Lower lobe of right lung (tissue), 2 donors: ENCODE measurements at regions not wholly inside any gene's neighbourhood (a gene's known extent, or its start where the extent isn't known, plus 50 kb on each side); places are given as distances from the start of the nearest gene placed in this dataset.

Experiments
- ATAC-seq, 2 donors: fragments of 200-7000 bp; cut with Tn5 transposase; one replicate each; pipeline ENCODE4 v1.9.1; 2020 to 2022; ENCODE audit warnings: mild to moderate bottlenecking in 2 of 2, moderate library complexity in 2 of 2
- DNase-seq: peaks from one replicate; pipeline ENCODE4 v3.0.0-alpha.2; 2020
- H3K27ac ChIP-seq: fragments of 200-600 bp; one replicate; pipeline ENCODE4 v1.8.0; 2022
- H3K27me3 ChIP-seq: fragments of 200-600 bp; one replicate; pipeline ENCODE4 v1.8.0; 2022; ENCODE audit warnings: low read depth
- H3K36me3 ChIP-seq: fragments of 200-600 bp; one replicate; pipeline ENCODE4 v1.8.0; 2022; ENCODE audit warnings: mild to moderate bottlenecking
- H3K4me1 ChIP-seq: fragments of 200-600 bp; one replicate; pipeline ENCODE4 v1.8.0; 2022
- H3K4me3 ChIP-seq: fragments of 200-600 bp; one replicate; pipeline ENCODE4 v1.8.0; 2022; ENCODE audit warnings: mild to moderate bottlenecking
- H3K9me3 ChIP-seq: fragments of 200-600 bp; one replicate; pipeline ENCODE4 v1.8.0; 2022
- CTCF ChIP-seq: fragments of 200-600 bp; IDR thresholded peaks from one replicate; pipeline ENCODE4 v1.8.0; 2022; ENCODE audit warnings: antibody characterized with exemption, mild to moderate bottlenecking
- intact Hi-C: fragments of 100-400 bp; cut with DNase I; formaldehyde crosslinking; loops from one replicate; pipeline ENCODE4 v1.11.0; 2022
- donor health status: DM: no; HTN: yes; CAD: no; lungs with severe emphysema.

- intact Hi-C loops = no loop called here
- Histone ChIP-seq H3K9me3 (no peaks in the 10 kb centered on the region), H3K27me3 (peaks cover 58% of the 10 kb centered on the region), H3K4me1 (no peaks in the 10 kb centered on the region), H3K4me3 (no peak overlapping the region), H3K27ac (no peak overlapping the region), H3K36me3 (no peaks in the 10 kb centered on the region)
- DNase-seq (no peak), ATAC-seq (no peak)
- TF ChIP-seq CTCF = no peak
Observed at GRCh38 chr3:10708216-10708893, 107.7 kb upstream of the SLC6A11 start.

- DNase-seq (no peak), ATAC-seq (peak in 1 of 2 donors; percentile 14)
- H3K9me3 ChIP-seq = no peaks in the 10 kb centered on the region
- TF ChIP-seq CTCF = no peak
- no peak overlapping the region for H3K27ac ChIP-seq
- H3K36me3 ChIP-seq = no peaks in the 10 kb centered on the region
- H3K4me3 ChIP-seq = no peak overlapping the region
- peaks cover 51% of the 10 kb centered on the region for H3K27me3 ChIP-seq
- H3K4me1 ChIP-seq = no peaks in the 10 kb centered on the region
- intact Hi-C loops = no loop called here
Observed at GRCh38 chr3:10709110-10709781, 106.8 kb upstream of the SLC6A11 start.

- H3K4me1 ChIP-seq = no peaks in the 10 kb centered on the region
- no peaks in the 10 kb centered on the region for H3K36me3 ChIP-seq
- intact Hi-C loops = no loop called here
- peaks cover 24% of the 10 kb centered on the region for H3K27me3 ChIP-seq
- DNase-seq (no peak), ATAC-seq (no peak)
- H3K4me3 ChIP-seq = no peak overlapping the region
- no peak for TF ChIP-seq CTCF
- no peak overlapping the region for H3K27ac ChIP-seq
- H3K9me3 ChIP-seq = no peaks in the 10 kb centered on the region
Observed at GRCh38 chr3:10712121-10712520, 103.9 kb upstream of the SLC6A11 start.

GRCh38 chr3:10713656-10714055 is 102.4 kb upstream of the SLC6A11 start:
- Histone ChIP-seq H3K4me3 (no peak overlapping the region), H3K9me3 (no peaks in the 10 kb centered on the region), H3K27me3 (peaks cover 11% of the 10 kb centered on the region), H3K27ac (no peak overlapping the region), H3K36me3 (no peaks in the 10 kb centered on the region), H3K4me1 (no peaks in the 10 kb centered on the region)
- no peak for ATAC-seq
- TF ChIP-seq CTCF = no peak
- intact Hi-C loops = no loop called here
- DNase-seq = no peak

GRCh38 chr3:10715886-10716285 is 100.1 kb upstream of the SLC6A11 start:
- H3K4me3 ChIP-seq = no peak overlapping the region
- no peak for DNase-seq
- intact Hi-C loops = no loop called here

More at GRCh38 chr3:10715886-10716285, 100.1 kb upstream of the SLC6A11 start:
- no peak overlapping the region for H3K27ac ChIP-seq
- no peaks in the 10 kb centered on the region for H3K36me3 ChIP-seq
- TF ChIP-seq CTCF = no peak
- no peaks in the 10 kb centered on the region for H3K27me3 ChIP-seq
- no peaks in the 10 kb centered on the region for H3K9me3 ChIP-seq
- no peaks in the 10 kb centered on the region for H3K4me1 ChIP-seq
- ATAC-seq = no peak
